Mesenchymal stem cell (in vitro differentiated cells and primary cell): ENCODE measurements at regions not wholly inside any gene's neighbourhood (a gene's known extent, or its start where the extent isn't known, plus 50 kb on each side); places are given as distances from the start of the nearest gene placed in this dataset.

Source experiments
- DNase-seq: peaks from one replicate; pipeline ENCODE4 v3.0.0-alpha.2; 2013
- H2AFZ ChIP-seq: one replicate; pipeline ENCODE4 v1.6.1; 2013; ENCODE audit warnings: low read depth, mild to moderate bottlenecking, control low read depth, inconsistent platforms, low read length, moderate library complexity
- H2AK5ac ChIP-seq: 2 replicates; pipeline ENCODE4 v1.6.1; 2013; ENCODE audit warnings: low read length, moderate library complexity, mild to moderate bottlenecking, inconsistent platforms; ENCODE audit not compliant: severe bottlenecking
- H2BK120ac ChIP-seq: one replicate; pipeline ENCODE4 v1.6.1; 2013; ENCODE audit warnings: low read depth, mild to moderate bottlenecking, inconsistent platforms, low read length, moderate library complexity
- H2BK12ac ChIP-seq, 2 experiments: one replicate each; pipeline ENCODE4 v1.6.1; 2013; ENCODE audit warnings: inconsistent platforms in 2 of 2, low read length in 2 of 2, mild to moderate bottlenecking in 2 of 2, moderate library complexity in 2 of 2, control low read depth in 1 of 2
- H2BK15ac ChIP-seq: one replicate; pipeline ENCODE4 v1.6.1; 2013; ENCODE audit warnings: mild to moderate bottlenecking, low read depth, inconsistent platforms; ENCODE audit not compliant: poor library complexity, severe bottlenecking
- H2BK5ac ChIP-seq: 2 replicates; pipeline ENCODE4 v1.6.1; 2013; ENCODE audit warnings: low read depth, mild to moderate bottlenecking, low read length, control low read depth, inconsistent platforms; ENCODE audit not compliant: poor library complexity, severe bottlenecking
- H3K14ac ChIP-seq, 2 experiments: one replicate each; pipeline ENCODE4 v1.6.1; 2013; ENCODE audit warnings: inconsistent platforms in 2 of 2, low read length in 2 of 2, control low read depth in 1 of 2, mild to moderate bottlenecking in 1 of 2, moderate library complexity in 1 of 2
- H3K18ac ChIP-seq, 2 experiments: one replicate each; pipeline ENCODE4 v1.6.1; 2013; ENCODE audit warnings: inconsistent platforms in 2 of 2, low read length in 2 of 2, control low read depth in 1 of 2, low read depth in 1 of 2, mild to moderate bottlenecking in 1 of 2
- H3K23ac ChIP-seq, 2 experiments: one replicate each; pipeline ENCODE4 v1.6.1; 2013; ENCODE audit warnings: inconsistent platforms in 2 of 2, low read length in 2 of 2, mild to moderate bottlenecking in 2 of 2, moderate library complexity in 2 of 2, control low read depth in 1 of 2
- H3K27ac ChIP-seq: 2 replicates; pipeline ENCODE4 v1.5.1; 2013; ENCODE audit warnings: mild to moderate bottlenecking, moderate library complexity, low read length, control low read depth, inconsistent platforms; ENCODE audit not compliant: poor library complexity, severe bottlenecking
- H3K27me3 ChIP-seq, 2 experiments: 2 replicates each; pipeline versions ENCODE4 v1.6.1 to v1.7.0; 2013; ENCODE audit warnings: low read length in 2 of 2, mild to moderate bottlenecking in 2 of 2, moderate library complexity in 2 of 2, control low read depth in 1 of 2, inconsistent platforms in 1 of 2; ENCODE audit not compliant: control insufficient read depth in 1 of 2, insufficient read depth in 1 of 2
- H3K36me3 ChIP-seq, 2 experiments: 2 replicates each; pipeline versions ENCODE4 v1.6.1 to v1.7.0; 2013; ENCODE audit warnings: low read length in 2 of 2, control low read depth in 1 of 2, inconsistent platforms in 1 of 2, low read depth in 1 of 2, mild to moderate bottlenecking in 1 of 2; ENCODE audit not compliant: insufficient read depth in 2 of 2, control insufficient read depth in 1 of 2
- H3K4ac ChIP-seq, 2 experiments: one replicate each; pipeline ENCODE4 v1.6.1; 2013; ENCODE audit warnings: inconsistent platforms in 2 of 2, low read length in 2 of 2, mild to moderate bottlenecking in 2 of 2, moderate library complexity in 2 of 2, control low read depth in 1 of 2, low read depth in 1 of 2
- H3K4me1 ChIP-seq: 2 replicates; pipeline ENCODE4 v1.6.1; 2013; ENCODE audit warnings: low read depth, low read length, control low read depth; ENCODE audit not compliant: control insufficient read depth, insufficient read depth
- H3K4me2 ChIP-seq: 2 replicates; pipeline ENCODE4 v1.6.1; 2013; ENCODE audit warnings: low read length, mild to moderate bottlenecking, inconsistent platforms; ENCODE audit not compliant: poor library complexity, severe bottlenecking
- H3K4me3 ChIP-seq, 2 experiments: 2 replicates each; pipeline versions ENCODE4 v1.5.1 to v1.7.0; 2013; ENCODE audit warnings: low read length in 2 of 2, mild to moderate bottlenecking in 2 of 2, control low read depth in 1 of 2, low read depth in 1 of 2; ENCODE audit not compliant: insufficient read depth in 1 of 2
- H3K79me1 ChIP-seq: replicated peaks from 2 replicates; pipeline ENCODE4 v1.6.1; 2013; ENCODE audit warnings: mild to moderate bottlenecking, control low read depth, low read length, inconsistent platforms; ENCODE audit not compliant: poor library complexity, severe bottlenecking
- H3K9ac ChIP-seq: 2 replicates; pipeline ENCODE4 v1.7.0; 2013; ENCODE audit warnings: mild to moderate bottlenecking, low read length, moderate library complexity
- H3K9me3 ChIP-seq: 2 replicates; pipeline ENCODE4 v1.7.0; 2013; ENCODE audit warnings: mild to moderate bottlenecking, low read length; ENCODE audit not compliant: control insufficient read depth
- H4K8ac ChIP-seq: one replicate; pipeline ENCODE4 v1.6.1; 2013; ENCODE audit warnings: inconsistent platforms, mild to moderate bottlenecking, low read length, moderate library complexity
- H4K91ac ChIP-seq: one replicate; pipeline ENCODE4 v1.6.1; 2013; ENCODE audit warnings: mild to moderate bottlenecking, low read length, inconsistent platforms
- WGBS: methylation state at CpG from one replicate; pipeline ENCODE4 v1.1.7; 2013; ENCODE audit warnings: mixed read lengths; 5-methylcytosine and 5-hydroxymethylcytosine counted together

GRCh38 chr12:113723631-113724030, 242.5 kb downstream of the RBM19 start:
- no peak overlapping the region for H3K4me3 ChIP-seq

GRCh38 chr12:113722747-113723146, 243.4 kb downstream of the RBM19 start:
- Histone ChIP-seq H3K4me2 (no peak overlapping the region), H3K27ac (no peak overlapping the region), H3K4me1 (no peaks in the 10 kb centered on the region), H4K8ac (no peak overlapping the region), H3K4ac (no peak overlapping the region), H2BK15ac (no peak overlapping the region), H3K79me1 (no peaks in the 10 kb centered on the region), H3K14ac (no peak overlapping the region), H3K36me3 (no peaks in the 10 kb centered on the region), H2BK12ac (no peak overlapping the region), H3K9me3 (no peaks in the 10 kb centered on the region), H2BK5ac (no peak overlapping the region), H2AFZ (no peak overlapping the region), H4K91ac (no peak overlapping the region), H2BK120ac (no peak overlapping the region), H3K27me3 (peaks cover 10 to 51% of the 10 kb centered on the region in 2 experiments), H3K18ac (no peak overlapping the region), H3K4me3 (no peak overlapping the region), H3K23ac (no peak overlapping the region), H3K9ac (no peak overlapping the region), H2AK5ac (no peak overlapping the region)
- 73% methylated on average over 5 of the region's 5 CpGs for WGBS
- DNase-seq, result no peak

More at GRCh38 chr12:113723631-113724030, 242.5 kb downstream of the RBM19 start:
- Histone ChIP-seq H3K4me1 (no peaks in the 10 kb centered on the region), H2BK12ac (no peak overlapping the region), H3K23ac (no peak overlapping the region), H4K8ac (no peak overlapping the region), H2AK5ac (no peak overlapping the region), H3K79me1 (no peaks in the 10 kb centered on the region), H2BK15ac (no peak overlapping the region), H3K4me2 (no peak overlapping the region), H3K27ac (no peak overlapping the region), H3K18ac (no peak overlapping the region), H3K4ac (no peak overlapping the region), H2BK120ac (no peak overlapping the region), H3K14ac (no peak overlapping the region), H3K36me3 (no peaks in the 10 kb centered on the region), H3K9ac (no peak overlapping the region), H3K9me3 (no peaks in the 10 kb centered on the region), H2AFZ (no peak overlapping the region), H3K27me3 (peaks cover 10 to 50% of the 10 kb centered on the region in 2 experiments), H4K91ac (no peak overlapping the region), H2BK5ac (no peak overlapping the region)
- no peak for DNase-seq
- WGBS, result 81% methylated on average over 4 of the region's 4 CpGs

- H3K4me2 ChIP-seq, result no peak overlapping the region
- 76% methylated on average over 4 of the region's 4 CpGs for WGBS
- H2AFZ ChIP-seq, result no peak overlapping the region
- no peak for DNase-seq
- H2BK5ac ChIP-seq, result no peak overlapping the region
- H3K27ac ChIP-seq, result no peak overlapping the region
- no peak overlapping the region for H3K23ac ChIP-seq
- no peak overlapping the region for H2BK12ac ChIP-seq
- H4K91ac ChIP-seq, result no peak overlapping the region
- no peak overlapping the region for H4K8ac ChIP-seq
- H3K79me1 ChIP-seq, result no peaks in the 10 kb centered on the region
- no peak overlapping the region for H3K14ac ChIP-seq
- H3K9me3 ChIP-seq, result no peaks in the 10 kb centered on the region
- no peaks in the 10 kb centered on the region for H3K36me3 ChIP-seq
- H3K18ac ChIP-seq, result no peak overlapping the region
- H2BK15ac ChIP-seq, result no peak overlapping the region
- H3K27me3 ChIP-seq, result peaks cover 10 to 47% of the 10 kb centered on the region in 2 experiments
- no peak overlapping the region for H2BK120ac ChIP-seq
- no peaks in the 10 kb centered on the region for H3K4me1 ChIP-seq
- no peak overlapping the region for H3K4me3 ChIP-seq
- H3K4ac ChIP-seq, result no peak overlapping the region
- H3K9ac ChIP-seq, result no peak overlapping the region
- H2AK5ac ChIP-seq, result no peak overlapping the region
These were observed 245.5 kb downstream of the RBM19 start for GRCh38 chr12:113720629-113721028.

GRCh38 chr12:113719911-113720591, 246.1 kb downstream of the RBM19 start:
- Histone ChIP-seq H2AK5ac (no peak overlapping the region), H3K4me2 (no peak overlapping the region), H4K91ac (no peak overlapping the region), H3K79me1 (no peaks in the 10 kb centered on the region), H3K9ac (no peak overlapping the region), H3K27me3 (peaks cover 10 to 48% of the 10 kb centered on the region in 2 experiments), H3K36me3 (no peaks in the 10 kb centered on the region), H3K4ac (no peak overlapping the region), H3K14ac (no peak overlapping the region), H2BK5ac (no peak overlapping the region), H3K18ac (no peak overlapping the region), H3K23ac (no peak overlapping the region), H3K4me3 (no peak overlapping the region), H3K4me1 (no peaks in the 10 kb centered on the region), H3K27ac (no peak overlapping the region), H3K9me3 (no peaks in the 10 kb centered on the region), H2BK120ac (no peak overlapping the region), H2BK15ac (no peak overlapping the region), H2BK12ac (no peak overlapping the region), H4K8ac (no peak overlapping the region), H2AFZ (no peak overlapping the region)
- WGBS, result 91% methylated on average over 7 of the region's 8 CpGs
- DNase-seq, result no peak
